K562 (cell line): ENCODE measurements at regions not wholly inside any gene's neighbourhood (a gene's known extent, or its start where the extent isn't known, plus 50 kb on each side); places are given as distances from the start of the nearest gene placed in this dataset.

Experiments used
- ATAC-seq: fragments of 200-7000 bp; cut with Tn5 transposase; 3 replicates; pipeline ENCODE4 v1.9.1; 2020; ENCODE audit warnings: moderate library complexity
- BruUV-seq: library from RNA; stranded (reverse); fragments of 400-500 nt; replicated peaks from 2 replicates; lab custom pipeline; 2021; lab: Mats Ljungman, UMichigan
- CTCF ChIA-PET: fragments of 300-600 bp; formaldehyde crosslinking; extraction: SDS; loops from one replicate; lab custom pipeline; 2021; ENCODE audit warnings: low intra/inter-chr PET ratio; lab: Yijun Ruan, JAX
- POLR2A ChIA-PET: fragments of 300-600, 350-650 bp; sonication (Branson Sonifier 250); formaldehyde crosslinking; extraction: SDS; loops from one replicate; lab custom pipeline; 2021; ENCODE audit warnings: antibody characterized with exemption, inconsistent platforms; lab: Yijun Ruan, JAX
- DNase-seq, 4 experiments: peaks; one replicate each; pipeline versions ENCODE4 v3.0.0 to v3.0.0-alpha.2; 2011 to 2018; ENCODE audit warnings: low spot score in 3 of 4, mixed read lengths in 3 of 4; ENCODE audit errors: extremely low read depth in 1 of 4
- FAIRE-seq: peaks from 2 replicates; lab custom pipeline; 2011; peaks lifted over from hg19 to GRCh38; lab: Jason Lieb, UNC
- H2AFZ ChIP-seq: 2 replicates; pipeline ENCODE4 v1.6.0; 2011; ENCODE audit warnings: low read depth, low read length, control low read depth, inconsistent platforms
- H3K27ac ChIP-seq: fragments of 200-600 bp; 3 replicates; pipeline ENCODE4 v1.8.0; 2011; ENCODE audit warnings: low read depth, mild to moderate bottlenecking, control low read depth, inconsistent platforms, low read length, moderate library complexity, mixed read lengths; ENCODE audit errors: extremely low read depth
- H3K27me3 ChIP-seq, 2 experiments: fragments of 300-600 bp in 1 of 2; 2 replicates in 1 of 2; 3 replicates in 1 of 2; pipeline versions ENCODE4 v1.6.0 to v1.8.0; 2011; ENCODE audit warnings: inconsistent platforms in 2 of 2, low read length in 2 of 2, mild to moderate bottlenecking in 1 of 2, mixed read lengths in 1 of 2, moderate library complexity in 1 of 2; ENCODE audit not compliant: control insufficient read depth in 2 of 2, insufficient read depth in 2 of 2
- H3K36me3 ChIP-seq: fragments of 300-600 bp; 3 replicates; pipeline ENCODE4 v1.8.0; 2011; ENCODE audit warnings: mild to moderate bottlenecking, low read length, inconsistent platforms; ENCODE audit not compliant: control insufficient read depth, insufficient read depth
- H3K4me1 ChIP-seq, 2 experiments: fragments of 200-600 bp in 1 of 2; replicated peaks in 1 of 2; 2 replicates in 1 of 2; 3 replicates in 1 of 2; pipeline versions ENCODE4 v1.5.1 to v1.8.0; 2011; ENCODE audit warnings: inconsistent platforms in 2 of 2, low read length in 2 of 2, mild to moderate bottlenecking in 1 of 2, mixed read lengths in 1 of 2, moderate library complexity in 1 of 2; ENCODE audit not compliant: control insufficient read depth in 2 of 2, insufficient read depth in 2 of 2
- H3K4me2 ChIP-seq: 2 replicates; pipeline ENCODE4 v1.6.1; 2011; ENCODE audit warnings: low read length, control low read depth, inconsistent platforms, mixed read lengths; ENCODE audit not compliant: insufficient read depth
- H3K4me3 ChIP-seq: fragments of 200-600 bp; sonication (generic), shearing (Covaris generic); 2 replicates; pipeline ENCODE4 v1.5.1; 2016; ENCODE audit warnings: control low read depth, inconsistent platforms
- H3K79me2 ChIP-seq: fragments of 200-600 bp; 3 replicates; pipeline ENCODE4 v1.8.0; 2011; ENCODE audit warnings: low read length, inconsistent platforms; ENCODE audit not compliant: control insufficient read depth, insufficient read depth
- H3K9ac ChIP-seq, 2 experiments: 2 replicates each; pipeline versions ENCODE4 v1.6.0 to v1.6.1; 2011; ENCODE audit warnings: low read depth in 2 of 2, low read length in 2 of 2, control low read depth in 1 of 2, inconsistent platforms in 1 of 2, mild to moderate bottlenecking in 1 of 2, mixed read lengths in 1 of 2; ENCODE audit not compliant: insufficient read depth in 1 of 2
- H3K9me1 ChIP-seq: one replicate; pipeline ENCODE4 v1.6.0; 2011; ENCODE audit warnings: inconsistent platforms, mild to moderate bottlenecking, low read length, moderate library complexity; ENCODE audit not compliant: control insufficient read depth, insufficient read depth
- H3K9me3 ChIP-seq: replicated peaks from 2 replicates; pipeline ENCODE4 v1.5.1; 2011; ENCODE audit warnings: low read depth, low read length, inconsistent platforms; ENCODE audit not compliant: control insufficient read depth, insufficient read depth
- H4K20me1 ChIP-seq: replicated peaks from 2 replicates; pipeline ENCODE4 v1.6.1; 2011; ENCODE audit warnings: low read length, inconsistent platforms, mixed read lengths; ENCODE audit not compliant: control insufficient read depth, insufficient read depth
- ATF7 ChIP-seq: fragments of 450-650 bp; IDR thresholded peaks from 2 replicates; pipeline ENCODE4 v1.7.1; 2014; ENCODE audit warnings: mild to moderate bottlenecking, moderate library complexity
- GATAD2A ChIP-seq: fragments of 450-650 bp; IDR thresholded peaks from 2 replicates; pipeline ENCODE4 v1.6.1; 2017
- HNRNPL ChIP-seq: fragments of 200-400 bp; formaldehyde crosslinking; IDR thresholded peaks from 2 replicates; pipeline ENCODE4 v1.6.1; 2017; ENCODE audit warnings: low read depth, mild to moderate bottlenecking, low read length
- ILF3 ChIP-seq: fragments of 450-650 bp; IDR thresholded peaks from 2 replicates; pipeline ENCODE4 v1.6.1; 2018; ENCODE audit warnings: antibody characterized with exemption, mild to moderate bottlenecking, moderate library complexity, borderline replicate concordance
- MBD1 ChIP-seq: fragments of 250-450 bp; sonication (Bioruptor Pico); IDR thresholded peaks from 2 replicates; pipeline ENCODE4 v1.8.0; 2022; ENCODE audit warnings: inconsistent platforms
- MTA2 ChIP-seq: fragments of 450-650 bp; IDR thresholded peaks from 2 replicates; pipeline ENCODE4 v1.6.1; 2016; ENCODE audit warnings: low read depth
- RBFOX2 ChIP-seq: fragments of 200-400 bp; formaldehyde crosslinking; IDR thresholded peaks from 2 replicates; pipeline ENCODE4 v1.6.1; 2017; ENCODE audit warnings: low read depth, mild to moderate bottlenecking, low read length, moderate library complexity
- RBM17 ChIP-seq: fragments of 200-400 bp; formaldehyde crosslinking; IDR thresholded peaks from 2 replicates; pipeline ENCODE4 v1.6.1; 2017; ENCODE audit warnings: low read depth, mild to moderate bottlenecking, low read length, borderline replicate concordance
- SAP30 ChIP-seq: fragments of 200-600 bp; sonication (generic); IDR thresholded peaks from 2 replicates; pipeline ENCODE4 v1.6.1; 2012; ENCODE audit warnings: borderline replicate concordance, low read depth, mild to moderate bottlenecking, moderate library complexity, low read length, control low read depth, inconsistent platforms; ENCODE audit not compliant: insufficient read depth, poor library complexity, severe bottlenecking
- SP2 ChIP-seq: IDR thresholded peaks from 2 replicates; pipeline ENCODE4 v1.6.1; 2011; ENCODE audit warnings: mild to moderate bottlenecking, low read depth, low read length, moderate library complexity; ENCODE audit not compliant: poor library complexity, severe bottlenecking; ENCODE audit errors: extremely low read depth
- SPI1 ChIP-seq: IDR thresholded peaks from 2 replicates; pipeline ENCODE4 v1.6.1; 2011; ENCODE audit warnings: low read depth, low read length, control low read depth, borderline replicate concordance
- TEAD1 ChIP-seq, 2 experiments: fragments of 450-650 bp in 1 of 2; sonication (generic) in 1 of 2; formaldehyde crosslinking; IDR thresholded peaks; 2 replicates each; pipeline versions ENCODE4 v1.4.0 to v1.8.0; 2020 to 2022; ENCODE audit warnings: mild to moderate bottlenecking in 2 of 2, missing genetic modification reagents in 1 of 2
- ZBTB26 ChIP-seq: fragments of 450-650 bp; formaldehyde crosslinking; IDR thresholded peaks from 2 replicates; pipeline ENCODE4 v1.4.0; 2022; ENCODE audit warnings: missing genetic modification characterization
- ZNF134 ChIP-seq: fragments of 250-450 bp; sonication (Bioruptor Pico); conservative IDR thresholded peaks from 2 replicates; pipeline ENCODE4 v1.4.0; 2020
- ZNF311 ChIP-seq: fragments of 250-450 bp; sonication (Bioruptor Pico); IDR thresholded peaks from 2 replicates; pipeline ENCODE4 v1.4.0; 2020; ENCODE audit warnings: mild to moderate bottlenecking, moderate library complexity
- ZNF384 ChIP-seq: IDR thresholded peaks from 2 replicates; pipeline ENCODE4 v1.6.1; 2012; ENCODE audit warnings: low read depth, low read length, improper control_type of control experiment
- WGBS: fragments of 100-300 bp; shearing (Covaris generic); methylation state at CpG from one replicate; pipeline ENCODE4 v1.1.6; 2016; ENCODE audit warnings: low coverage, mixed read lengths; ENCODE audit not compliant: insufficient coverage; ENCODE audit errors: missing lambda C conversion rate; 5-methylcytosine and 5-hydroxymethylcytosine counted together
- in situ Hi-C: fragments of 300-500 bp; cut with MboI; formaldehyde crosslinking; loops from 4 replicates; pipeline ENCODE4 v1.15.0; 2018; ENCODE audit warnings: inconsistent platforms, mixed read lengths
- intact Hi-C: fragments of 100-400 bp; cut with micrococcal nuclease; formaldehyde crosslinking; loops from 2 replicates; pipeline ENCODE4 v1.14.2; 2022
- TF ChIP-seq, protein P1 (sequence below), 2 experiments: fragments of 200-800 bp in 1 of 2; sonication (Bioruptor generic) in 1 of 2; sonication (generic) in 1 of 2; formaldehyde crosslinking in 1 of 2; IDR thresholded peaks in 1 of 2; conservative IDR thresholded peaks in 1 of 2; 2 replicates each; pipeline versions ENCODE4 v1.5.0 to v1.6.1; 2016 to 2020; ENCODE audit warnings: missing compliant biosample characterization in 1 of 2, missing genetic modification characterization in 1 of 2, missing genetic modification reagents in 1 of 2
- TF ChIP-seq, protein P2 (sequence below): fragments of 450-650 bp; IDR thresholded peaks from 2 replicates; pipeline ENCODE4 v1.6.1; 2016

DNA sequence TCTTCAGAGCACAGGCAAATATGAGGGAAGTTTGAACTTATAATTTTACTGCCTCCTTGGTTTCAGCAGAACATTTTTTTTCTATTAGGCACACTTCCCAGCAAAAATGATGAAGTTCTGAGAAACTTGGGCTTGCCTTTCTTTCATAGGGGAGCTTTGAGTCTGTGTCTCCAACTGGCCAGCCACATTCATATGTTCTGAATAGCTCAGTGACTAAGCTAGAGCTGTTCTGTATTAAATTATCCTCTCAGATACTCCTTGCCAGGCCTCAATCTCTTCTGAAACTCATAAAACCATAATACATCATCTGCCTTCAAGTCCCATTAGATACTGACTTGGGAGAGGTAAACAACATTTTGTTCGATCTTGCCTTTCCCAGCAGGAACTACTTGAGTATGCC lies 476.5 kb downstream of the GPAM start:
- H3K9ac ChIP-seq: no peak overlapping the region
- intact Hi-C loops: no loop called here
- no peak overlapping the region for H3K27ac ChIP-seq
- no peaks in the 10 kb centered on the region for H3K27me3 ChIP-seq
- no peak for FAIRE-seq
- no peaks in the 10 kb centered on the region for H4K20me1 ChIP-seq
- no peaks in the 10 kb centered on the region for H3K79me2 ChIP-seq
- CTCF ChIA-PET: no interaction called here
- no peak overlapping the region for H2AFZ ChIP-seq
- BruUV-seq: no TSS peak
- DNase-seq: no peak
- in situ Hi-C loops: no loop called here
- TF ChIP-seq SPI1 (no peak), ZNF311 (CRISPR knock-in tag) (no peak), GATAD2A (no peak), MTA2 (no peak), SP2 (no peak), TEAD1 (CRISPR knock-in tag; IDR thresholded peaks at IDR 0.05) (no peak), ZNF134 (no peak), ATF7 (no peak), RBM17 (no peak), SAP30 (no peak), MBD1 (CRISPR knock-in tag) (no peak), ILF3 (no peak), HNRNPL (no peak), RBFOX2 (no peak), ZNF384 (no peak), ZBTB26 (no peak)
- TF ChIP-seq, protein P1, sequence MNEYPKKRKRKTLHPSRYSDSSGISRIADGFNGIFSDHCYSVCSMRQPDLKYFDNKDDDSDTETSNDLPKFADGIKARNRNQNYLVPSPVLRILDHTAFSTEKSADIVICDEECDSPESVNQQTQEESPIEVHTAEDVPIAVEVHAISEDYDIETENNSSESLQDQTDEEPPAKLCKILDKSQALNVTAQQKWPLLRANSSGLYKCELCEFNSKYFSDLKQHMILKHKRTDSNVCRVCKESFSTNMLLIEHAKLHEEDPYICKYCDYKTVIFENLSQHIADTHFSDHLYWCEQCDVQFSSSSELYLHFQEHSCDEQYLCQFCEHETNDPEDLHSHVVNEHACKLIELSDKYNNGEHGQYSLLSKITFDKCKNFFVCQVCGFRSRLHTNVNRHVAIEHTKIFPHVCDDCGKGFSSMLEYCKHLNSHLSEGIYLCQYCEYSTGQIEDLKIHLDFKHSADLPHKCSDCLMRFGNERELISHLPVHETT (CRISPR knock-in tag; conservative IDR thresholded peaks at IDR 0.05 in 1 of 2, IDR thresholded peaks at IDR 0.05 in 1 of 2): no peak
- TF ChIP-seq, protein P2, sequence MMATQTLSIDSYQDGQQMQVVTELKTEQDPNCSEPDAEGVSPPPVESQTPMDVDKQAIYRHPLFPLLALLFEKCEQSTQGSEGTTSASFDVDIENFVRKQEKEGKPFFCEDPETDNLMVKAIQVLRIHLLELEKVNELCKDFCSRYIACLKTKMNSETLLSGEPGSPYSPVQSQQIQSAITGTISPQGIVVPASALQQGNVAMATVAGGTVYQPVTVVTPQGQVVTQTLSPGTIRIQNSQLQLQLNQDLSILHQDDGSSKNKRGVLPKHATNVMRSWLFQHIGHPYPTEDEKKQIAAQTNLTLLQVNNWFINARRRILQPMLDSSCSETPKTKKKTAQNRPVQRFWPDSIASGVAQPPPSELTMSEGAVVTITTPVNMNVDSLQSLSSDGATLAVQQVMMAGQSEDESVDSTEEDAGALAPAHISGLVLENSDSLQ: no peak
- H3K36me3 ChIP-seq: no peaks in the 10 kb centered on the region
- H3K9me1 ChIP-seq: no peaks in the 10 kb centered on the region
- 0% methylated on average over 1 of the region's 1 CpG for WGBS
- POLR2A ChIA-PET: no interaction called here
- no peak overlapping the region for H3K4me3 ChIP-seq
- no peaks in the 10 kb centered on the region for H3K4me1 ChIP-seq
- no peak for ATAC-seq
- H3K4me2 ChIP-seq: no peak overlapping the region
- no peaks in the 10 kb centered on the region for H3K9me3 ChIP-seq
